H1 (cell line): ENCODE measurements at regions not wholly inside any gene's neighbourhood (a gene's known extent, or its start where the extent isn't known, plus 50 kb on each side); places are given as distances from the start of the nearest gene placed in this dataset.

ENCODE experiments used
- CTCF ChIA-PET: fragments of 300-600 bp; sonication (Branson Sonifier 250); formaldehyde crosslinking; loops from one replicate; lab custom pipeline; 2021; ENCODE audit not compliant: partially characterized antibody; lab: Charles Lee
- POLR2A ChIA-PET: fragments of 300-600 bp; sonication (Branson Sonifier 250); formaldehyde crosslinking; loops from one replicate; lab custom pipeline; 2021; ENCODE audit warnings: inconsistent platforms; ENCODE audit not compliant: partially characterized antibody; lab: Charles Lee
- DNase-seq, 2 experiments: peaks; one replicate each; pipeline versions ENCODE4 v3.0.0 to v3.0.0-alpha.2; 2010 to 2022; ENCODE audit warnings: low spot score in 2 of 2, low read depth in 1 of 2, mixed read lengths in 1 of 2
- FAIRE-seq: peaks from 2 replicates; lab custom pipeline; 2011; peaks lifted over from hg19 to GRCh38; lab: Jason Lieb, UNC
- H2AFZ ChIP-seq: 2 replicates; pipeline ENCODE4 v1.8.1; 2012; ENCODE audit warnings: low read length, inconsistent platforms
- H2AK5ac ChIP-seq: 2 replicates; pipeline ENCODE4 v1.6.1; 2013; ENCODE audit warnings: low read depth, low read length
- H2BK120ac ChIP-seq: replicated peaks from 2 replicates; pipeline ENCODE3; 2013; ENCODE audit warnings: low read depth, low read length, inconsistent platforms
- H2BK12ac ChIP-seq: 2 replicates; pipeline ENCODE4 v1.6.1; 2013; ENCODE audit warnings: low read depth, low read length
- H2BK15ac ChIP-seq: 2 replicates; pipeline ENCODE4 v1.6.1; 2013; ENCODE audit warnings: low read length
- H2BK20ac ChIP-seq: 2 replicates; pipeline ENCODE4 v1.6.1; 2013; ENCODE audit warnings: low read length
- H2BK5ac ChIP-seq: 2 replicates; pipeline ENCODE4 v1.6.1; 2013; ENCODE audit warnings: low read depth, low read length
- H3K14ac ChIP-seq: 2 replicates; pipeline ENCODE4 v1.6.1; 2013; ENCODE audit warnings: inconsistent platforms; ENCODE audit not compliant: insufficient read length
- H3K18ac ChIP-seq: 2 replicates; pipeline ENCODE4 v1.6.1; 2013; ENCODE audit warnings: low read length; ENCODE audit errors: extremely low read depth
- H3K23ac ChIP-seq: 2 replicates; pipeline ENCODE4 v1.6.1; 2013; ENCODE audit warnings: inconsistent platforms; ENCODE audit not compliant: insufficient read length
- H3K23me2 ChIP-seq: 2 replicates; pipeline ENCODE4 v1.6.1; 2013; ENCODE audit warnings: low read depth, low read length
- H3K27ac ChIP-seq: 2 replicates; pipeline ENCODE4 v1.6.1; 2011; ENCODE audit warnings: low read depth, low read length, inconsistent platforms
- H3K27me3 ChIP-seq, 4 experiments: replicated peaks in 1 of 4; 1 replicate in 1 of 4; 2 replicates in 3 of 4; pipeline versions ENCODE4 v1.6.1 to v1.8.1; 2011 to 2013; ENCODE audit warnings: low read length in 3 of 4, mild to moderate bottlenecking in 3 of 4, inconsistent platforms in 2 of 4, mixed read lengths in 2 of 4, moderate library complexity in 1 of 4; ENCODE audit not compliant: control insufficient read depth in 3 of 4, insufficient read depth in 3 of 4; ENCODE audit errors: extremely low read depth in 1 of 4
- H3K36me3 ChIP-seq, 4 experiments: 2 replicates each; pipeline versions ENCODE4 v1.6.1 to v1.8.1; 2011 to 2013; ENCODE audit warnings: mild to moderate bottlenecking in 4 of 4, low read length in 3 of 4, moderate library complexity in 2 of 4, control low read depth in 1 of 4, inconsistent platforms in 1 of 4; ENCODE audit not compliant: insufficient read depth in 4 of 4, control insufficient read depth in 2 of 4
- H3K4ac ChIP-seq: replicated peaks from 2 replicates; pipeline ENCODE3; 2013; ENCODE audit warnings: low read length, low read depth, mixed read lengths, inconsistent platforms; ENCODE audit not compliant: insufficient read length
- H3K4me1 ChIP-seq, 4 experiments: replicated peaks in 1 of 4; 1 replicate in 1 of 4; 2 replicates in 3 of 4; pipeline versions ENCODE4 v1.6.1 to v1.8.1; 2011 to 2013; ENCODE audit warnings: low read length in 3 of 4, inconsistent platforms in 2 of 4, mixed read lengths in 1 of 4; ENCODE audit not compliant: insufficient read depth in 4 of 4, control insufficient read depth in 3 of 4
- H3K4me2 ChIP-seq, 2 experiments: 2 replicates each; pipeline versions ENCODE4 v1.6.1 to v1.8.1; 2011 to 2013; ENCODE audit warnings: low read depth in 2 of 2, low read length in 2 of 2, control low read depth in 1 of 2, inconsistent platforms in 1 of 2, mild to moderate bottlenecking in 1 of 2; ENCODE audit not compliant: insufficient read depth in 1 of 2
- H3K4me3 ChIP-seq, 4 experiments: fragments of 200-600, 300-600 bp in 1 of 4; sonication (generic), shearing (Covaris generic), sonication (Bioruptor Twin) in 1 of 4; 2 replicates each; pipeline versions ENCODE4 v1.5.1 to v1.8.1; 2011 to 2016; ENCODE audit warnings: low read length in 4 of 4, low read depth in 3 of 4, control low read depth in 2 of 4, inconsistent platforms in 2 of 4, mild to moderate bottlenecking in 2 of 4, mixed read lengths in 1 of 4, moderate library complexity in 1 of 4; ENCODE audit not compliant: insufficient read depth in 2 of 4; ENCODE audit errors: extremely low read depth in 1 of 4
- H3K56ac ChIP-seq: replicated peaks from 2 replicates; pipeline ENCODE3; 2013; ENCODE audit warnings: low read depth, mild to moderate bottlenecking, mixed read lengths, low read length, inconsistent platforms; ENCODE audit not compliant: insufficient read length
- H3K79me1 ChIP-seq: 2 replicates; pipeline ENCODE4 v1.6.1; 2013; ENCODE audit warnings: low read depth, low read length, control low read depth
- H3K79me2 ChIP-seq, 2 experiments: 2 replicates each; pipeline versions ENCODE4 v1.6.1 to v1.8.1; 2012 to 2013; ENCODE audit warnings: low read length in 2 of 2, mild to moderate bottlenecking in 2 of 2, inconsistent platforms in 1 of 2; ENCODE audit not compliant: insufficient read depth in 2 of 2, control insufficient read depth in 1 of 2
- H3K9ac ChIP-seq, 4 experiments: replicated peaks in 1 of 4; 1 replicate in 1 of 4; 2 replicates in 3 of 4; pipeline versions ENCODE4 v1.6.1 to v1.8.1; 2011 to 2013; ENCODE audit warnings: low read depth in 3 of 4, low read length in 3 of 4, control low read depth in 2 of 4, mild to moderate bottlenecking in 2 of 4, moderate library complexity in 2 of 4, inconsistent platforms in 1 of 4; ENCODE audit errors: extremely low read depth in 1 of 4
- H3K9me3 ChIP-seq, 2 experiments: 2 replicates each; pipeline versions ENCODE4 v1.6.1 to v1.8.1; 2012 to 2013; ENCODE audit warnings: mild to moderate bottlenecking in 2 of 2, moderate library complexity in 2 of 2, control low read depth in 1 of 2, inconsistent platforms in 1 of 2, low read depth in 1 of 2, low read length in 1 of 2, mixed read lengths in 1 of 2; ENCODE audit not compliant: insufficient read depth in 2 of 2
- H4K20me1 ChIP-seq, 2 experiments: replicated peaks in 1 of 2; 2 replicates each; pipeline versions ENCODE3 to v1.8.1; 2011 to 2013; ENCODE audit warnings: inconsistent platforms in 2 of 2, low read length in 2 of 2, mild to moderate bottlenecking in 1 of 2; ENCODE audit not compliant: insufficient read depth in 2 of 2, control insufficient read depth in 1 of 2
- H4K5ac ChIP-seq: 2 replicates; pipeline ENCODE4 v1.6.1; 2013; ENCODE audit warnings: low read length, low read depth, mixed read lengths, inconsistent platforms; ENCODE audit not compliant: insufficient read length
- H4K8ac ChIP-seq: 2 replicates; pipeline ENCODE4 v1.8.0; 2013; ENCODE audit warnings: mild to moderate bottlenecking, moderate library complexity, low read length, inconsistent platforms; ENCODE audit not compliant: insufficient read depth; ENCODE audit errors: extremely low read depth
- H4K91ac ChIP-seq: replicated peaks from 2 replicates; pipeline ENCODE3; 2013; ENCODE audit warnings: low read length, mixed read lengths, inconsistent platforms; ENCODE audit not compliant: insufficient read length
- KDM5A ChIP-seq: fragments of 200-600 bp; IDR thresholded peaks from 2 replicates; pipeline ENCODE4 v1.7.1; 2012; ENCODE audit warnings: mild to moderate bottlenecking, low read length, inconsistent platforms, mixed read lengths
- NANOG ChIP-seq: IDR thresholded peaks from 2 replicates; pipeline ENCODE4 v1.6.1; 2011; ENCODE audit warnings: low read length, low read depth, mild to moderate bottlenecking, inconsistent platforms; ENCODE audit not compliant: insufficient read depth, poor library complexity, severe bottlenecking
- POLR2AphosphoS5 ChIP-seq: IDR thresholded peaks from 2 replicates; pipeline ENCODE4 v1.6.1; 2011; ENCODE audit warnings: low read depth, low read length
- SIN3A ChIP-seq, 2 experiments: IDR thresholded peaks in 1 of 2; conservative IDR thresholded peaks in 1 of 2; 2 replicates each; pipeline ENCODE4 v1.6.1; 2011 to 2012; ENCODE audit warnings: low read length in 2 of 2, improper control_type of control experiment in 1 of 2, low read depth in 1 of 2, mild to moderate bottlenecking in 1 of 2
- SP2 ChIP-seq: IDR thresholded peaks from 2 replicates; pipeline ENCODE4 v1.6.1; 2012; ENCODE audit warnings: mild to moderate bottlenecking, low read length, inconsistent platforms
- WGBS, 2 experiments: shearing (Covaris generic) in 1 of 2; methylation state at CpG; one replicate each; pipeline versions ENCODE4 v1.1.6 to v1.1.7; 2013 to 2015; ENCODE audit warnings: low lambda C conversion rate in 2 of 2, mixed read lengths in 2 of 2, inconsistent platforms in 1 of 2, low coverage in 1 of 2, missing lambda C conversion rate in 1 of 2; ENCODE audit not compliant: insufficient replicate concordance in 2 of 2, insufficient coverage in 1 of 2, insufficient read length in 1 of 2; ENCODE audit errors: extremely low coverage in 1 of 2, missing lambda C conversion rate in 1 of 2; 5-methylcytosine and 5-hydroxymethylcytosine counted together

- ChIA-PET POLR2A (interaction anchor here (1.1 kb wide), 1 partner anchor 10 kb away, joined by 3 read pairs; no protein-coding TSS in a partner anchor), CTCF (interaction anchor here (0.7 kb wide), 1 partner anchor 114 kb away, joined by 4 read pairs; no protein-coding TSS in a partner anchor)
- no peak for DNase-seq
- H3K4ac ChIP-seq, result no peak overlapping the region
- H3K23me2 ChIP-seq, result no peaks in the 10 kb centered on the region
- H3K14ac ChIP-seq, result no peak overlapping the region
- H3K56ac ChIP-seq, result no peak overlapping the region
- H4K91ac ChIP-seq, result no peak overlapping the region
- no peak overlapping the region for H2BK5ac ChIP-seq
- H2BK15ac ChIP-seq, result no peak overlapping the region
- H4K5ac ChIP-seq, result no peak overlapping the region
- H3K36me3 ChIP-seq, result no peaks in the 10 kb centered on the region
- no peaks in the 10 kb centered on the region for H3K27me3 ChIP-seq
- H2BK20ac ChIP-seq, result no peak overlapping the region
- no peaks in the 10 kb centered on the region for H3K9me3 ChIP-seq
- TF ChIP-seq KDM5A (no peak), SIN3A (conservative IDR thresholded peaks at IDR 0.05 in 1 of 2, IDR thresholded peaks at IDR 0.05 in 1 of 2; ENCODE audit: low read depth in 1 of 2, low read length in 2 of 2) (no peak), NANOG (no peak), SP2 (no peak), POLR2AphosphoS5 (no peak)
- H3K79me2 ChIP-seq, result no peaks in the 10 kb centered on the region
- H3K27ac ChIP-seq, result no peak overlapping the region
- no peak overlapping the region for H3K4me3 ChIP-seq
- FAIRE-seq, result no peak
- H2BK12ac ChIP-seq, result no peak overlapping the region
- no peak overlapping the region for H2BK120ac ChIP-seq
- WGBS, 2 experiments, result 86% methylated on average over 4 of the region's 4 CpGs; no CpG with 5 or more reads in 1 of the 2 experiments
- no peaks in the 10 kb centered on the region for H4K20me1 ChIP-seq
- no peaks in the 10 kb centered on the region for H3K4me1 ChIP-seq
- H2AK5ac ChIP-seq, result no peak overlapping the region
- H3K23ac ChIP-seq, result no peak overlapping the region
- no peak overlapping the region for H4K8ac ChIP-seq
- no peaks in the 10 kb centered on the region for H3K79me1 ChIP-seq
- no peak overlapping the region for H2AFZ ChIP-seq
- H3K9ac ChIP-seq, result no peak overlapping the region
- H3K18ac ChIP-seq, result no peak overlapping the region
- H3K4me2 ChIP-seq, result no peak overlapping the region
Measured at GRCh38 chr5:56540266-56540665, 275.1 kb upstream of the MAP3K1 start.
